B cell (primary cell): ENCODE measurements at regions not wholly inside any gene's neighbourhood (a gene's known extent, or its start where the extent isn't known, plus 50 kb on each side); places are given as distances from the start of the nearest gene placed in this dataset.

Source experiments
- ATAC-seq: fragments of 200-7000 bp; cut with Tn5 transposase; one replicate; pipeline ENCODE4 v1.10.0; 2021; ENCODE audit warnings: low read depth, mild to moderate bottlenecking, moderate number of reproducible peaks, moderate library complexity
- CTCF ChIA-PET: fragments of 350-600 bp; sonication (Branson Sonifier 250); formaldehyde crosslinking; loops from one replicate; lab custom pipeline; 2021; ENCODE audit warnings: antibody characterized with exemption, inconsistent platforms; lab: Charles Lee
- POLR2A ChIA-PET: fragments of 350-600 bp; sonication (Branson Sonifier 250); formaldehyde crosslinking; loops from one replicate; lab custom pipeline; 2021; ENCODE audit warnings: antibody characterized with exemption; lab: Charles Lee
- DNase-seq: peaks from one replicate; pipeline ENCODE4 v3.0.0; 2013
- H2AFZ ChIP-seq: 2 replicates; pipeline ENCODE4 v1.6.1; 2012; ENCODE audit warnings: mild to moderate bottlenecking, low read depth, low read length; ENCODE audit not compliant: insufficient read depth, poor library complexity, severe bottlenecking
- H3K27ac ChIP-seq, 2 donors: 1 replicate in 1 of 2; 2 replicates in 1 of 2; pipeline ENCODE4 v1.5.1; 2012 to 2013; ENCODE audit warnings: low read length in 2 of 2, mild to moderate bottlenecking in 2 of 2, moderate library complexity in 1 of 2
- H3K27me3 ChIP-seq, 4 experiments: fragments of 200-600 bp in 1 of 4; sonication (generic) in 1 of 4; replicated peaks in 1 of 4; 1 replicate in 2 of 4; 2 replicates in 2 of 4; pipeline versions ENCODE4 v1.6.1 to v1.7.0; 2013 to 2016; ENCODE audit warnings: low read length in 3 of 4, mild to moderate bottlenecking in 2 of 4, mixed read lengths in 1 of 4, moderate library complexity in 1 of 4; ENCODE audit not compliant: insufficient read depth in 4 of 4, control insufficient read depth in 3 of 4; ENCODE audit errors: control extremely low read depth in 1 of 4
- H3K36me3 ChIP-seq, 2 experiments: replicated peaks in 1 of 2; 1 replicate in 1 of 2; 2 replicates in 1 of 2; pipeline versions ENCODE4 v1.6.1 to v1.7.1; 2013; ENCODE audit warnings: low read length in 1 of 2; ENCODE audit not compliant: insufficient read depth in 2 of 2, control insufficient read depth in 1 of 2; ENCODE audit errors: control extremely low read depth in 1 of 2, extremely low read depth in 1 of 2
- H3K4me1 ChIP-seq, 2 donors: fragments of 200-600 bp in 1 of 2; sonication (generic) in 1 of 2; 1 replicate in 1 of 2; 2 replicates in 1 of 2; pipeline versions ENCODE4 v1.5.1 to v1.6.1; 2013 to 2017; ENCODE audit warnings: low read length in 2 of 2; ENCODE audit not compliant: control insufficient read depth in 2 of 2, insufficient read depth in 2 of 2
- H3K4me2 ChIP-seq: replicated peaks from 2 replicates; pipeline ENCODE3; 2012; ENCODE audit warnings: mild to moderate bottlenecking, low read depth, low read length; ENCODE audit not compliant: poor library complexity, severe bottlenecking
- H3K4me3 ChIP-seq, 5 experiments: fragments of 200-600 bp in 1 of 5; sonication (generic) in 1 of 5; 1 replicate in 3 of 5; 2 replicates in 2 of 5; pipeline versions ENCODE4 v1.5.1 to v1.7.0; 2011 to 2016; ENCODE audit warnings: low read length in 4 of 5, mild to moderate bottlenecking in 4 of 5, low read depth in 2 of 5, control low read depth in 1 of 5, moderate library complexity in 1 of 5; ENCODE audit not compliant: insufficient read depth in 1 of 5; ENCODE audit errors: control extremely low read depth in 1 of 5, extremely low read depth in 1 of 5
- H3K79me2 ChIP-seq: fragments of 200-600 bp; sonication (generic); one replicate; pipeline ENCODE4 v1.6.0; 2016; ENCODE audit warnings: low read length; ENCODE audit not compliant: control insufficient read depth, insufficient read depth
- H3K9ac ChIP-seq: fragments of 200-600 bp; sonication (generic); 2 replicates; pipeline ENCODE4 v1.6.1; 2017; ENCODE audit warnings: mild to moderate bottlenecking, low read length, moderate library complexity
- H3K9me3 ChIP-seq, 3 donors: one replicate each; pipeline versions ENCODE4 v1.6.1 to v1.7.1; 2013; ENCODE audit warnings: low read length in 2 of 3; ENCODE audit not compliant: control insufficient read depth in 2 of 3, insufficient read depth in 1 of 3; ENCODE audit errors: control extremely low read depth in 1 of 3
- H4K20me1 ChIP-seq: 2 replicates; pipeline ENCODE4 v1.6.0; 2012; ENCODE audit warnings: mild to moderate bottlenecking, low read length; ENCODE audit not compliant: insufficient read depth, control insufficient read depth, poor library complexity, severe bottlenecking
- H3K27ac Mint-ChIP-seq: one replicate; pipeline ENCODE4 v1.8.0; 2021; ENCODE audit warnings: mixed read lengths
- H3K27me3 Mint-ChIP-seq: one replicate; pipeline ENCODE4 v1.8.0; 2021; ENCODE audit warnings: mixed read lengths
- H3K4me1 Mint-ChIP-seq: one replicate; pipeline ENCODE4 v1.8.0; 2021; ENCODE audit warnings: mixed read lengths
- H3K4me3 Mint-ChIP-seq: one replicate; pipeline ENCODE4 v1.8.0; 2021; ENCODE audit warnings: mixed read lengths
- H3K9me3 Mint-ChIP-seq: one replicate; pipeline ENCODE4 v1.8.0; 2022; ENCODE audit warnings: mixed read lengths; ENCODE audit not compliant: insufficient read depth
- CTCF ChIP-seq: fragments of 200-600 bp; IDR thresholded peaks from one replicate; pipeline ENCODE4 v1.8.0; 2022; ENCODE audit warnings: antibody characterized with exemption, mild to moderate bottlenecking
- EZH2 ChIP-seq: IDR thresholded peaks from 2 replicates; pipeline ENCODE4 v1.6.1; 2012; ENCODE audit warnings: borderline replicate concordance, low read depth, mild to moderate bottlenecking, moderate library complexity, low read length; ENCODE audit not compliant: insufficient read depth, poor library complexity, severe bottlenecking
- WGBS: methylation state at CpG from one replicate; pipeline ENCODE4 v1.1.5; 2013; ENCODE audit warnings: missing lambda C conversion rate; ENCODE audit not compliant: insufficient coverage; 5-methylcytosine and 5-hydroxymethylcytosine counted together
- intact Hi-C: fragments of 100-400 bp; cut with micrococcal nuclease; formaldehyde crosslinking; loops from one replicate; pipeline ENCODE4 v1.10.0; 2022

DNA sequence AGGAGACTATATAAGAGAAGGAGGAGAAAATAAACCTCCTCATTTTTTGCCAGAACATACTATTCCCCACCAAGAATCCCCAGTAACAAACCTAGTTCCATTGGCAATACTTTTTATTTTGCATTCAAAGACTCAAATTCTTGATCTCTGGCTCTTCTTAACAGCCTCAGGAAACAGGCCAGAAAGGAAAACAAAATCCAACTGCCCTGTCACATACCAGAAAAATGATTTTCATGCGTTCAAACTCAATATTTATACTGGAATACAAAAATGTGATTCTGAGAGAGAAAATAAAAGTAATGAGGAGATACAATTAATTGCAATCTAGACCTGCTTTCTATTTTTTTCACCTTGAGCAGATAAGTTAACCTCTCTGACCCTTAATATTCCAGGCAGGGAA, 435.9 kb upstream of the AUTS2 start:
- no CpG with 5 or more reads among the region's 1 CpG for WGBS
- Mint-ChIP-seq H3K9me3 (no peaks in the 10 kb centered on the region), H3K27ac (no peak overlapping the region)

More for the DNA sequence above, 435.9 kb upstream of the AUTS2 start:
- intact Hi-C loops: no loop called here
- Histone ChIP-seq H3K4me2 (no peak overlapping the region), H3K27me3 (no peaks in the 10 kb centered on the region), H3K27ac (no peak overlapping the region), H3K9ac (no peak overlapping the region), H3K4me1 (no peaks in the 10 kb centered on the region), H4K20me1 (no peaks in the 10 kb centered on the region), H2AFZ (no peak overlapping the region), H3K9me3 (no peaks in the 10 kb centered on the region), H3K79me2 (no peaks in the 10 kb centered on the region), H3K4me3 (no peak overlapping the region), H3K36me3 (no peaks in the 10 kb centered on the region)
- POLR2A ChIA-PET: interaction anchor here (0.6 kb wide), 1 partner anchor 560 kb away, joined by 6 read pairs; no protein-coding TSS in a partner anchor
- no peak for DNase-seq
- CTCF ChIA-PET: no interaction called here
- Mint-ChIP-seq H3K27me3 (peaks cover 7% of the 10 kb centered on the region), H3K4me3 (no peak overlapping the region), H3K4me1 (no peaks in the 10 kb centered on the region)
- no peak for TF ChIP-seq CTCF
- TF ChIP-seq EZH2: no peak
- no peak for ATAC-seq
